HG03460 (cell line): ENCODE measurements at regions not wholly inside any gene's neighbourhood (a gene's known extent, or its start where the extent isn't known, plus 50 kb on each side); places are given as distances from the start of the nearest gene placed in this dataset.

ENCODE experiments used
- ATAC-seq: cut with Tn5 transposase; IDR thresholded peaks from one replicate; pipeline ENCODE4 v1.9.1; 2021; ENCODE audit not compliant: unreplicated experiment

- ATAC-seq = no peak
These were observed 1404.5 kb upstream of the SPRY2 start for GRCh38 chr13:81745391-81745790.

- ATAC-seq = no peak
These were observed 1397.4 kb upstream of the SPRY2 start for GRCh38 chr13:81738364-81738763.

- ATAC-seq = no peak
These were observed 1385.3 kb upstream of the SPRY2 start for GRCh38 chr13:81726037-81726726.

GRCh38 chr13:81722456-81722855 is 1381.5 kb upstream of the SPRY2 start:
- no peak for ATAC-seq

GRCh38 chr13:81721400-81721799 is 1380.5 kb upstream of the SPRY2 start:
- no peak for ATAC-seq

GRCh38 chr13:81714513-81714912 is 1373.6 kb upstream of the SPRY2 start:
- no peak for ATAC-seq

- ATAC-seq = no peak
These were observed 1372.3 kb upstream of the SPRY2 start for GRCh38 chr13:81713201-81713600.

- no peak for ATAC-seq
These were observed 1356.9 kb upstream of the SPRY2 start for GRCh38 chr13:81697826-81698225.

GRCh38 chr13:81686877-81687276 is 1346.0 kb upstream of the SPRY2 start:
- ATAC-seq = no peak

GRCh38 chr13:81683521-81683920 is 1342.6 kb upstream of the SPRY2 start:
- no peak for ATAC-seq

- no peak for ATAC-seq
These were observed 1341.2 kb upstream of the SPRY2 start for GRCh38 chr13:81682081-81682630.

- ATAC-seq = no peak
These were observed 1336.9 kb upstream of the SPRY2 start for GRCh38 chr13:81677857-81678256.

- ATAC-seq = no peak
These were observed 1335.1 kb upstream of the SPRY2 start for GRCh38 chr13:81676008-81676407.

GRCh38 chr13:81671064-81671463 is 1330.1 kb upstream of the SPRY2 start:
- no peak for ATAC-seq

- no peak for ATAC-seq
These were observed 1329.1 kb upstream of the SPRY2 start for GRCh38 chr13:81670048-81670447.

- ATAC-seq = no peak
These were observed 1323.9 kb upstream of the SPRY2 start for GRCh38 chr13:81664872-81665271.

- ATAC-seq = no peak
These were observed 1319.1 kb upstream of the SPRY2 start for GRCh38 chr13:81659984-81660383.

- no peak for ATAC-seq
These were observed 1317.9 kb upstream of the SPRY2 start for GRCh38 chr13:81658598-81659370.

GRCh38 chr13:81639984-81640582 is 1299.2 kb upstream of the SPRY2 start:
- no peak for ATAC-seq

GRCh38 chr13:81637457-81637856 is 1296.5 kb upstream of the SPRY2 start:
- ATAC-seq = no peak

- ATAC-seq = no peak
These were observed 1295.2 kb upstream of the SPRY2 start for GRCh38 chr13:81636120-81636519.

- no peak for ATAC-seq
These were observed 1274.1 kb upstream of the SPRY2 start for GRCh38 chr13:81615031-81615430.
